Kidney (tissue), 13 donors: ENCODE measurements at regions not wholly inside any gene's neighbourhood (a gene's known extent, or its start where the extent isn't known, plus 50 kb on each side); places are given as distances from the start of the nearest gene placed in this dataset.

Source experiments
- DNase-seq, 5 donors: peaks; one replicate each; pipeline ENCODE4 v3.0.0-alpha.2; 2013 to 2020
- FAIRE-seq: peaks from 2 replicates; lab custom pipeline; 2012; peaks lifted over from hg19 to GRCh38; lab: Jason Lieb, UNC
- H3K27ac ChIP-seq, 2 donors: one replicate each; pipeline ENCODE4 v1.7.0; 2013; ENCODE audit warnings: low read depth in 2 of 2, low read length in 2 of 2, inconsistent platforms in 1 of 2
- H3K27me3 ChIP-seq: one replicate; pipeline ENCODE4 v1.7.1; 2013; ENCODE audit warnings: low read length, inconsistent platforms; ENCODE audit not compliant: control insufficient read depth, insufficient read depth
- H3K36me3 ChIP-seq, 3 donors: one replicate each; pipeline versions ENCODE4 v1.7.0 to v1.7.1; 2013; ENCODE audit warnings: low read length in 3 of 3, control low read depth in 1 of 3, inconsistent platforms in 1 of 3; ENCODE audit not compliant: insufficient read depth in 3 of 3, control insufficient read depth in 2 of 3
- H3K4me1 ChIP-seq, 3 donors: one replicate each; pipeline versions ENCODE4 v1.7.0 to v1.7.1; 2013; ENCODE audit warnings: low read length in 3 of 3, inconsistent platforms in 1 of 3, low read depth in 1 of 3; ENCODE audit not compliant: control insufficient read depth in 2 of 3, insufficient read depth in 2 of 3
- H3K4me3 ChIP-seq, 3 donors: one replicate each; pipeline versions ENCODE4 v1.7.0 to v1.8.1; 2013; ENCODE audit warnings: low read length in 3 of 3, control low read depth in 1 of 3, inconsistent platforms in 1 of 3
- H3K9ac ChIP-seq, 3 donors: one replicate each; pipeline versions ENCODE4 v1.7.0 to v1.7.1; 2013; ENCODE audit warnings: low read length in 3 of 3, control low read depth in 1 of 3, inconsistent platforms in 1 of 3
- H3K9me3 ChIP-seq, 3 donors: one replicate each; pipeline versions ENCODE4 v1.7.0 to v1.7.1; 2013; ENCODE audit warnings: low read length in 3 of 3, control low read depth in 1 of 3, inconsistent platforms in 1 of 3; ENCODE audit not compliant: control insufficient read depth in 2 of 3, insufficient read depth in 1 of 3
- CTCF ChIP-seq: IDR thresholded peaks from 3 replicates; pipeline ENCODE4 v1.5.1; 2012; ENCODE audit warnings: mild to moderate bottlenecking, moderate library complexity, borderline replicate concordance; ENCODE audit not compliant: insufficient read depth; ENCODE audit errors: extremely low read depth
- intact Hi-C: fragments of 100-400 bp; cut with DNase I; formaldehyde crosslinking; loops from one replicate; pipeline ENCODE4 v1.11.1; 2022
- donor health status: control.
- donor health status: control.
- donor health status: control.
- donor health status: control.
- donor health status: control.
- donor health status: DM: yes; HTN: yes; CAD: no.
- donor health status: Normal renal cell carcinoma (clear cell type).

- Histone ChIP-seq H3K4me1 (no peaks in the 10 kb centered on the region), H3K9me3 (no peaks in the 10 kb centered on the region), H3K9ac (no peak overlapping the region), H3K36me3 (no peaks in the 10 kb centered on the region), H3K27me3 (no peaks in the 10 kb centered on the region), H3K4me3 (no peak overlapping the region), H3K27ac (no peak overlapping the region)
- TF ChIP-seq CTCF, result no peak
- FAIRE-seq, result no peak
- intact Hi-C loops, result no loop called here
- DNase-seq, result peak in 1 of 5 donors; percentile 6
Observed at GRCh38 chr1:29631361-29631760, 395.0 kb downstream of the PTPRU start.

GRCh38 chr1:29630756-29631155, 394.4 kb downstream of the PTPRU start:
- DNase-seq (peak in 1 of 5 donors; percentile 11), FAIRE-seq (no peak)
- H3K27me3 ChIP-seq, result no peaks in the 10 kb centered on the region
- H3K9ac ChIP-seq, result no peak overlapping the region
- no peaks in the 10 kb centered on the region for H3K36me3 ChIP-seq
- H3K4me3 ChIP-seq, result no peak overlapping the region
- TF ChIP-seq CTCF, result no peak
- H3K4me1 ChIP-seq, result no peaks in the 10 kb centered on the region
- no peaks in the 10 kb centered on the region for H3K9me3 ChIP-seq
- no peak overlapping the region for H3K27ac ChIP-seq
- intact Hi-C loops, result no loop called here

GRCh38 chr1:29629814-29630516, 393.6 kb downstream of the PTPRU start:
- Histone ChIP-seq H3K9ac (no peak overlapping the region), H3K27ac (no peak overlapping the region), H3K9me3 (no peaks in the 10 kb centered on the region), H3K36me3 (no peaks in the 10 kb centered on the region), H3K4me1 (no peaks in the 10 kb centered on the region), H3K27me3 (no peaks in the 10 kb centered on the region), H3K4me3 (no peak overlapping the region)
- intact Hi-C loops, result no loop called here
- no peak for FAIRE-seq
- DNase-seq, result peak in 1 of 5 donors; percentile 14
- no peak for TF ChIP-seq CTCF

GRCh38 chr1:29629401-29629800, 393.1 kb downstream of the PTPRU start:
- no peak overlapping the region for H3K27ac ChIP-seq
- no peaks in the 10 kb centered on the region for H3K36me3 ChIP-seq
- H3K9me3 ChIP-seq, result no peaks in the 10 kb centered on the region
- no peaks in the 10 kb centered on the region for H3K4me1 ChIP-seq
- no peak for DNase-seq
- H3K9ac ChIP-seq, result no peak overlapping the region
- no peak for TF ChIP-seq CTCF
- FAIRE-seq, result no peak
- intact Hi-C loops, result no loop called here
- no peak overlapping the region for H3K4me3 ChIP-seq
- H3K27me3 ChIP-seq, result no peaks in the 10 kb centered on the region
